Mammary epithelial cell (primary cell): ENCODE measurements at regions not wholly inside any gene's neighbourhood (a gene's known extent, or its start where the extent isn't known, plus 50 kb on each side); places are given as distances from the start of the nearest gene placed in this dataset.

Experiments used
- CTCF ChIP-seq, 2 donors: IDR thresholded peaks in 1 of 2; conservative IDR thresholded peaks in 1 of 2; 2 replicates each; pipeline ENCODE4 v1.5.1; 2011 to 2012; ENCODE audit warnings: inconsistent platforms in 2 of 2, low read length in 2 of 2, mild to moderate bottlenecking in 2 of 2, control low read depth in 1 of 2, low read depth in 1 of 2; ENCODE audit not compliant: insufficient read depth in 1 of 2; ENCODE audit errors: extremely low read depth in 1 of 2
- EZH2 ChIP-seq: IDR thresholded peaks from 2 replicates; pipeline ENCODE4 v1.6.1; 2012; ENCODE audit warnings: low read length, inconsistent platforms, borderline replicate concordance

DNA sequence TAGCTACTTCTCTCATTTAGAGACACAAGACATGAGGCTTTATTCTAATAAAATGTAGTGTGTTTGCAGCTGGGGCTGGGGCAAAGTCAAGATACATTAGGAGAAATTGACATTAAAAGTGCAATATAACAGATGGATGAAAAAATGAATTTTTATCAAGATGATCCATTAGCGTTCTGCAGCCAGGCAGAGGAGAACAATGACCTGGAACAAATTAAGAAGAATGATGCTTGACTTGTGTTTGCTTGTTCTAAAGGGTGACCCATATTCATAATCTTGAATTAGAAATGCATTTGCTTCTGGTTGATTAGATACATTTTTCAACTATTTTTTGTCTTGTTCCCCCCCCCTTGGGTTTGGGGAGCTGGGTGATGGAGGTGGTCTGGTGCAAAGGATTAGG, 439.5 kb upstream of the BOD1L1 start:
- no peak for TF ChIP-seq CTCF (conservative IDR thresholded peaks at IDR 0.05 in 1 of 2, IDR thresholded peaks at IDR 0.05 in 1 of 2; ENCODE audit: extremely low read depth in 1 of 2, insufficient read depth in 1 of 2, low read depth in 1 of 2, low read length in 2 of 2)
- no peak for TF ChIP-seq EZH2
